GM21360 (cell line): ENCODE measurements at regions not wholly inside any gene's neighbourhood (a gene's known extent, or its start where the extent isn't known, plus 50 kb on each side); places are given as distances from the start of the nearest gene placed in this dataset.
"Not testable (repeated sequence)": the region's sequence is repeated elsewhere in the genome, so short reads cannot be mapped to it uniquely, and the experiment has no call there.

ENCODE experiments used
- ATAC-seq: cut with Tn5 transposase; IDR thresholded peaks from one replicate; pipeline ENCODE4 v1.9.1; 2021; ENCODE audit warnings: mild to moderate bottlenecking, moderate library complexity; ENCODE audit not compliant: unreplicated experiment

GRCh38 chr3:191641789-191642188, 180.8 kb downstream of the PYDC2 start:
- ATAC-seq: no peak

DNA sequence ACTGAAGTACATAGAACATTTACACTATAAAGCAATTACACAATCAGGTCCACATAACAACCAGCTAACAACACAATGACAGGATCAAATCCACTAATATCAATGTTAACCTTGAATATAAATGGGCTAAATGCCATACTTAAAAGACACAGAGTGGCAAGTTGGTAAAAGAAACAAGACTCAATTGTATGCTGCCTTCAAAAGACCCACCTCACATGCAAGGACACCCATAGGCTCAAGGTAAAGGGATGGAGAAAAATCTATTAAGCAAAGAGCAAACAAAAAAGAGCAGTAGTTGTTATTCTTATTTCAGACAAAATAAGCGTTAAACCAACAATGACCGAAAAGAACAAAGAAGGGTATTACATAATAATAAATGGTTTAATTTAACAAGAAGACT, 183.3 kb downstream of the PYDC2 start:
- ATAC-seq: no peak

DNA sequence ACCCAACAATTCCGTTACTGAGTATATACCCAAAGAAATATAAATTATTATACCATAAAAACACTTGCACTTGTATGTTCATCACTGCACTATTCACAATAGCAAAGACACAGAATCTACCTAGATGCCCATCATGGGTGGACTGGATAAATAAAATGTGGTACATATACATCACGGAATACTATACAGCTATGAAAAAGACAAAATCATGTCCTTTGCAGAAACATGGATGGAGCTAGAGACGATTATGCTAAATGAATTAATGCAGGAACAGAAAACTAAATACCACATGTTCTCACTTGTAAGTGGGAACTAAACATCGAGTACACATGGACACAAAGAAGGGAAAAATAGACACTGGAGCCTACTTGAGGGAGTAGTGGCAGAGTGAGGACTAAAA, 185.3 kb downstream of the PYDC2 start:
- ATAC-seq: no peak

DNA sequence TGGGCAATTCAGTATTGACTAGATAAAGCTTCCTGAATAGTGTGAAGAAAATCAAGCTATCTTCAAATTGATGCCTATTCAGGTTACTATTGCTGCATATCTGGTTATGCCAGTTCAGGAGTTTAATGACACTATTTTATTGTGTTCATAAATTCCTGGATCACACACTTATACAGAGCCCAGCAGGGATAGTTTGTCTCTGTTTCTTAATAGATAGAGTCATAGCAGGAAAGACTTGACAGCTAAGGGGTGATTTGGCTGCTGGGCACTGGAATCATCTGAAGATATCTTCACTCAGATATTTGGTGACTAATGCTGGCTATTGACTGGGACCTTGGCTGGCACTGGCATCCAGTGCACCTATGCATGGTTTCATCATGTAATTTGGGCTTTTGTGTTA, 187.8 kb downstream of the PYDC2 start:
- no peak for ATAC-seq

DNA sequence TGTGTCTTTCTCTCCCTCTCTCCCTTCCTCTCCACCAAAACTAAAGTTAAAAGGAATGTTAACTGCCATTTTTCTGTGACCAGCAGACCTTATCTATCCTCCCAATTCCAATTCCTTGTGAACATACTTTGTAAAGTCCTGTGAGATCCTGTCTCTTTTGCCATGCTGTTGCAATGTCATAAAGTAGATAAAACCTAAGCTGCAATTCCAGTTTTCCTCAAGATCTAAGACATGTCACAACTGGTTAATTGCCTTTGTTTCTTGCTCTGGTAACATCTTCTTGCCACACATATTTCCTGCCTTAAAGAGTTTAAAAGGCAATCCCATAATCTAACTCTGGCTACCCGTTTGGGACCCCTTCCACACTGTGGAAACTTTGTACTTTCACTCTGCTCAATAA, 188.7 kb downstream of the PYDC2 start:
- no peak for ATAC-seq

GRCh38 chr3:191658781-191659419, 197.9 kb downstream of the PYDC2 start:
- not testable (repeated sequence) for ATAC-seq

DNA sequence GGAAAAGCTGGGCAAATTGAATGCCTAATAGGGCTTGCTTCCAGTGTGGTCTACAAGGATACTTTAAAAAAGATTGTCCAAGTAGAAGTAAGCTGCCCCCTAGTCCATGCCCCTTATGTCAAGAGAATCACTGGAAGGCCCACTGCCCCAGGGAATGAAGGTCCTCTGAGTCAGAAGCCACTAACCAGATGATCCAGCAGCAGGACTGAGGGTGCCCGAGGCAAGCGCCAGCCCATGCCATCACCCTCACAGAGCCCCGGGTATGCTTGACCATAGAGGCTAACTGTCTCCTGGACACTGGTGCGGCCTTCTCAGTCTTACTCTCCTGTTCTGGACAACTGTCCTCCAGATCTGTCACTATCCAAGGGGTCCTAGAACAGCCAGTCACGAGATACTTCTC, 201.2 kb downstream of the PYDC2 start:
- ATAC-seq: not testable (repeated sequence)

- no peak for ATAC-seq
Observed at GRCh38 chr3:191680989-191681597, 220.1 kb downstream of the PYDC2 start.

GRCh38 chr3:191682961-191683360, 222.0 kb downstream of the PYDC2 start:
- no peak for ATAC-seq

DNA sequence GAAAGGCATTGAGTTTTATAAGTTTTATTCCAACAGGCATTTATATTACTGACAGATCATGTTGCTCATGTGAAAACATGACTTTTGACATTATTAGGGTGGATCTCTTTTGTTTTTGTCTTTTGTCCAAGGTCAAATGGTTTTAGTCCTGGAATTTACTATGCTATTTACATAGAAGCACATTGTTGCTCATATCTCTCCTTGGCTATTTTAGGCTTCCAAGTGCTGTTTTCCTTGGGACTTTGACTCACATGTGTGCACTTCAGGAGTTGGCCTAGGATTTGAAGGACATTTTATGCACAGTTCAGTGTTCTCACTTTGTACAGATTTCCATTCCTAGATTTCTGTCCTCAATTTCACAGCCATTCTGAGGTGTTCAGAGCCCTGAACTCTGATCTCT, 225.7 kb downstream of the PYDC2 start:
- no peak for ATAC-seq

GRCh38 chr3:191688756-191689433, 227.9 kb downstream of the PYDC2 start:
- no peak for ATAC-seq

DNA sequence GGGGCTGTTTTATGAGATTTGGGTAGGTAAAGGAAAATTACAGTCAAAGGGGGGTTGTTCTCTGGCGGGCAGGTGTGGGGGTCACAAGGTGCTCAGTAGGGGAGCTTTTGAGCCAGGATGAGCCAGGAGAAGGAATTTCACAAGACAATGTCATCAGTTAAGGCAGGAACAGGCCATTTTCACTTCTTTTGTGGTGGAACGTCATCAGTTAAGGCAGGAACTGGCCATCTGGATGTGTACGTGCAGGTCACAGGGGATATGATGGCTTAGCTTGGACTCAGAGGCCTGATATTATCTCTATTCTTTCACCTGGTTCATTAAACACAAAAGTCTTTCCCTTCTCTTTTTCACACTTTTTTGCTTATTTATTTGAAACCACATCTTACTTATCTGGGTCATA, 230.2 kb downstream of the PYDC2 start:
- not testable (repeated sequence) for ATAC-seq

DNA sequence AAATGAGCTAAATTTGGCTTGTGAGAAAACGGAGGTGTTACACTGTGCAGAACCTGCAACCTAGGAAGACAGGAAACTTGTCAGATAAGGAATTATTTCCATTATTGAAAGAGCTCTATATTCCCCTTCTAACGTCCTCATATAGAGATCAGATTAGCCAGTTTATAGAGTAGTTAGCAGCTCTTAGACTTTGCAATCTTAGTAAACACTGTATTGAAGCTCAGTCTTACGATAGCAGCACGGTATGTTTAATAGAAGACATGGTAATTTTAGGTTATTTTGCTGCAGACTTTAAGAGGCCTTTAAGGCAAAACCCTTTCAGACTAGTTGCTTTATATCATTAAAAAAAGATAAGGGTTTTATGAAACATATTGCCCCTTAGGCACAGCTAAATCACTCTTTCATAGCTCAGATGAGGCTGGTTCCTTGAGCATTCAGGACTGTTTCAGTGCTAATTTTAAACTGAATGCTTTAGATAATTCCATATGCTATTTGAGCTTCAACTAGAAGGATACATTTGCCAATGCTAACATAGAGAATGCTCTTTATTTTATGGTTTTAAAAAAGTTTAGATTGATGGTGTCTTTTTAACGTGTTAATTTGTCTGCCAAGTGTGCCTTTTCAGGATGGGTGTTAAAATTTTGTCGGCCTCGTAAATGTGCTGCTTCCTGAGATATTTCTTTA, 234.3 kb downstream of the PYDC2 start:
- no peak for ATAC-seq

GRCh38 chr3:191695815-191696153, 234.8 kb downstream of the PYDC2 start:
- ATAC-seq: no peak

DNA sequence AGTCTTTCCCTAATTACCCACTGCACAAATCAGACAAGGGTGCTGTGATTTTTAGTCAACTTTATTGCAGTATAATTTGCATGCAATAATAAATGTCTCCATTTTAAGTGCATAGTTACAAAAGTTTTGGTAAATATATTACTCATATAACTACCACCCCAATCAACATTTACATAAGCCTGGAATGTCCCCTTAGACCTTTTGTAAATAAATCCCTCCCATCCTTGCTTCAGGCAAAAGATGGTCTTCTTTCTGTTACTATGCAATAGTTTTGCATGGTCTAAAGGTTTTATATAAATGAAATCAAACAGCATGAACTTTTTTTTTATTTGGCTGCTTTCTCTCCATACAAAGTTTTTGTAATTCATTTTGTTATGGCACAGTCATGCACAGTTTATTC, 235.4 kb downstream of the PYDC2 start:
- ATAC-seq: no peak

DNA sequence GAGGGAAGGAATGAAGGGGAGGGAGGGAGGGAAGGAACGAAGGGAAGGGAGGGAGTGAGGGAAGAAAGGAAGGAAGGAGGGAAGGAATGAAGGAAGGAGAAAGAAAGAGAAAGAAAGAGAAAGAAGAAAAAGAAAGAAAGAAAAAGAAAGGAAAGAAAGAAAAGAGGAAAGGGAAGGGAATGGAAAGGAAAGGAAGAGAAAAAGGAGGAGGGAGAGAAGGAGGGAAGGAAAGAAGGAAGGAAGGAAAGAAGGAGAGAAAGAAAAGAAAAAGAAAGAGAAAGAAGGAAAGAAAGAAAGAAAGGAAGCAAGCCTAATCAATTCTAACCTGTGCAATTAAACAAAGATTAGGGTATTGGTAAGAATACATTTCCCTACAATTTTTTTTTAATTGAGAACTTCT, 238.6 kb downstream of the PYDC2 start:
- ATAC-seq: no peak

GRCh38 chr3:191702121-191702520, 241.2 kb downstream of the PYDC2 start:
- no peak for ATAC-seq

GRCh38 chr3:191707817-191708216, 246.9 kb downstream of the PYDC2 start:
- no peak for ATAC-seq

DNA sequence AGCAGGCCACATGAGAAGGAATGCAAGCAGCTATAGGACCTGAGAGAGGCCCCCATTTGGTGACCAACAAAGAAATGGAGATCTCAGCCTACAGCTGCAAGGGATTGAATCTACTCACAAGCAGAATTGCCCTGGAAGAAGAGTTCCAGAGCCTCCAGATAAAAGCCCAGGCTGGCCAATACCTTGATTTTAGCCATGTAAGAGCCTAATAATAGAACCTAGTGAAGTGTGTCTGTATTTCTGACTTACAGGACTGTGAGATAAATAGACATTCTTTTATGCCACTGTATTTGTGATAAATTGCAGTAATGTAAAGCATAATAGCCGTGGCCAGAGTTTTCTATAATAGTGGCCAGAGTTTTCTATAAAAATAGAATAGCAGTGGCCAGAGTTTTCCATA, 254.6 kb downstream of the PYDC2 start:
- ATAC-seq: no peak

GRCh38 chr3:191721390-191721861, 260.5 kb downstream of the PYDC2 start:
- ATAC-seq: no peak

GRCh38 chr3:191721990-191722389, 261.0 kb downstream of the PYDC2 start:
- ATAC-seq: no peak

DNA sequence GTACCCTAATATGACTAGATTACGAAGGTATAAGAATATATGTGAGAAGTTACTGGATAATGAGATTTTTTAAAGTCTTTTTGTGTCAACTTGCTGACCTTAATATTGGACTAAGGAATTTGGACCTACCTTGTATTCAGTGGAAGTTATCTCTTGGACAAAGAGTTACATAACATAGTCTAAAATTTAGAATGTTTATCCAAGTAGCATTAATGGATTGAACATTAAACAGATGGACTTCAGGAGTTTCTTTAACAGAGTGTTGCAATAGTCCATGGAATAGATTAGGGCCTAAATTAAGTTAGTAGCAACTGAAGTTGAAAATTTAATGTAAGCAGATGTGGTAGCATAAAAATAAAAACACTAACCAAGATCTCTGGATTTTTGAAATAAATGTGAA, 266.4 kb downstream of the PYDC2 start:
- ATAC-seq: no peak
